ENCODE measurements at regions not wholly inside any gene's neighbourhood (a gene's known extent, or its start where the extent isn't known, plus 50 kb on each side); places are given as distances from the start of the nearest gene placed in this dataset.

DNA sequence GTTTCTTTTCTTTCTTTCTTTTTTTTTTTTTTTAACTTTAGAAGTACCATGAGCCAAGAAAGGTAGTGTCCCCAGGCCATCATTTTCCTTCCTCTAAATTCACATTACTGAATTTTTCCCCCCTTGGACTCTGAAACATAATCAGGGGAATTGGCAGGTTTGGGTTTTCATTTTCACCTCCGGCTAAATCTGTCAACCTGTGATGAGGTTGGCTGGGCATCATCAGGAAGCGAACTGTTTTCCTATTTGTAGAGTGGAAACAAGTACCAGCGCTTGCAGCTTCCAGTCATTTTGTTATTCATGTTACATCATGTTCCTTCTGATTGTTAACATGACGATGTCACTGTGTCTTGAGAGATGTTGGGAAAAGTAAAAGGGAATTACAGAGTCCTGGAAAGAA, 641.9 kb upstream of the RBFOX1 start:
- H3K4me3 ChIP-seq (ENCODE audit: low read length in 2 of 2): no peak overlapping the region
- H3K27me3 ChIP-seq (ENCODE audit: control insufficient read depth in 2 of 2, insufficient read depth in 2 of 2, low read length in 2 of 2): no peaks in the 10 kb centered on the region
- H3K27ac ChIP-seq (ENCODE audit: low read depth in 2 of 2, low read length in 2 of 2): no peak overlapping the region
- no peaks in the 10 kb centered on the region for H3K4me1 ChIP-seq (ENCODE audit: control insufficient read depth in 2 of 2, insufficient read depth in 2 of 2, low read length in 2 of 2)
- no peaks in the 10 kb centered on the region for H3K36me3 ChIP-seq (ENCODE audit: control insufficient read depth in 2 of 2, insufficient read depth in 2 of 2, low read length in 2 of 2)
- H3K9me3 ChIP-seq (ENCODE audit: control insufficient read depth in 2 of 2, low read length in 2 of 2): no peaks in the 10 kb centered on the region
- no peak overlapping the region for H3K9ac ChIP-seq (ENCODE audit: low read depth in 1 of 2, low read length in 2 of 2)

- no peaks in the 10 kb centered on the region for H3K4me1 ChIP-seq (ENCODE audit: control insufficient read depth in 2 of 2, insufficient read depth in 2 of 2, low read length in 2 of 2)
- H3K27me3 ChIP-seq (ENCODE audit: control insufficient read depth in 2 of 2, insufficient read depth in 2 of 2, low read length in 2 of 2): no peaks in the 10 kb centered on the region
- no peak overlapping the region for H3K9ac ChIP-seq (ENCODE audit: low read depth in 1 of 2, low read length in 2 of 2)
- H3K4me3 ChIP-seq (ENCODE audit: low read length in 2 of 2): no peak overlapping the region
- no peaks in the 10 kb centered on the region for H3K36me3 ChIP-seq (ENCODE audit: control insufficient read depth in 2 of 2, insufficient read depth in 2 of 2, low read length in 2 of 2)
- no peaks in the 10 kb centered on the region for H3K9me3 ChIP-seq (ENCODE audit: control insufficient read depth in 2 of 2, low read length in 2 of 2)
- H3K27ac ChIP-seq (ENCODE audit: low read depth in 2 of 2, low read length in 2 of 2): no peak overlapping the region
Observed at GRCh38 chr16:6689643-6690042, 643.0 kb upstream of the RBFOX1 start.

DNA sequence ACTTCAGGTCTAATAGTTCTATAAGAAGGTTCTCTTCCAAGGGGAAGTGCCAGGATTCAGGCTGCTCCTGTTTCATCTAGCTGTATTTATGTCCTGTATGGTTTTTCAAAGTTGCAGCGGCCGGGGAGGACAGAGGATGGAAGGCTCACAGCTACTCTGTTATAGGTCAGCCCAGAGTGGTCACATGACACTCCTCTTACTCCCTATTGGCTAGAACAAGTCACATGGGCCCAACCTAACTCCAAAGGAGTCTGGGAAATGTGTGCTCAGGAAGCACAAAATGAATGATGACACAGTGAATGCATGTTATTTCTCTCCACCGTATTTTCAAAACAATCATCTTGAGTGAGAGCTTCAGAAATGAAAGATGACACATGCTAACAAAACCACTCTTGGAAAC, 645.1 kb upstream of the RBFOX1 start:
- H3K27ac ChIP-seq (ENCODE audit: low read depth in 2 of 2, low read length in 2 of 2): no peak overlapping the region

GRCh38 chr16:6684076-6684673, 648.5 kb upstream of the RBFOX1 start:
- Histone ChIP-seq H3K4me1 (ENCODE audit: control insufficient read depth in 2 of 2, insufficient read depth in 2 of 2, low read length in 2 of 2) (no peaks in the 10 kb centered on the region), H3K9me3 (ENCODE audit: control insufficient read depth in 2 of 2, low read length in 2 of 2) (no peaks in the 10 kb centered on the region), H3K36me3 (ENCODE audit: control insufficient read depth in 2 of 2, insufficient read depth in 2 of 2, low read length in 2 of 2) (no peaks in the 10 kb centered on the region), H3K27ac (ENCODE audit: low read depth in 2 of 2, low read length in 2 of 2) (no peak overlapping the region), H3K27me3 (ENCODE audit: control insufficient read depth in 2 of 2, insufficient read depth in 2 of 2, low read length in 2 of 2) (no peaks in the 10 kb centered on the region), H3K4me3 (ENCODE audit: low read length in 2 of 2) (no peak overlapping the region), H3K9ac (ENCODE audit: low read depth in 1 of 2, low read length in 2 of 2) (no peak overlapping the region)

More for the DNA sequence above, 645.1 kb upstream of the RBFOX1 start:
- Histone ChIP-seq H3K27me3 (ENCODE audit: control insufficient read depth in 2 of 2, insufficient read depth in 2 of 2, low read length in 2 of 2) (no peaks in the 10 kb centered on the region), H3K9ac (ENCODE audit: low read depth in 1 of 2, low read length in 2 of 2) (no peak overlapping the region), H3K4me3 (ENCODE audit: low read length in 2 of 2) (no peak overlapping the region), H3K36me3 (ENCODE audit: control insufficient read depth in 2 of 2, insufficient read depth in 2 of 2, low read length in 2 of 2) (no peaks in the 10 kb centered on the region), H3K4me1 (ENCODE audit: control insufficient read depth in 2 of 2, insufficient read depth in 2 of 2, low read length in 2 of 2) (no peaks in the 10 kb centered on the region), H3K9me3 (ENCODE audit: control insufficient read depth in 2 of 2, low read length in 2 of 2) (no peaks in the 10 kb centered on the region)

- H3K4me3 ChIP-seq (ENCODE audit: low read length in 2 of 2): no peak overlapping the region
- no peak overlapping the region for H3K27ac ChIP-seq (ENCODE audit: low read depth in 2 of 2, low read length in 2 of 2)
- H3K4me1 ChIP-seq (ENCODE audit: control insufficient read depth in 2 of 2, insufficient read depth in 2 of 2, low read length in 2 of 2): no peaks in the 10 kb centered on the region
- H3K27me3 ChIP-seq (ENCODE audit: control insufficient read depth in 2 of 2, insufficient read depth in 2 of 2, low read length in 2 of 2): no peaks in the 10 kb centered on the region
- H3K36me3 ChIP-seq (ENCODE audit: control insufficient read depth in 2 of 2, insufficient read depth in 2 of 2, low read length in 2 of 2): no peaks in the 10 kb centered on the region
- H3K9me3 ChIP-seq (ENCODE audit: control insufficient read depth in 2 of 2, low read length in 2 of 2): no peaks in the 10 kb centered on the region
- no peak overlapping the region for H3K9ac ChIP-seq (ENCODE audit: low read depth in 1 of 2, low read length in 2 of 2)
Observed at GRCh38 chr16:6682142-6682811, 650.4 kb upstream of the RBFOX1 start.

DNA sequence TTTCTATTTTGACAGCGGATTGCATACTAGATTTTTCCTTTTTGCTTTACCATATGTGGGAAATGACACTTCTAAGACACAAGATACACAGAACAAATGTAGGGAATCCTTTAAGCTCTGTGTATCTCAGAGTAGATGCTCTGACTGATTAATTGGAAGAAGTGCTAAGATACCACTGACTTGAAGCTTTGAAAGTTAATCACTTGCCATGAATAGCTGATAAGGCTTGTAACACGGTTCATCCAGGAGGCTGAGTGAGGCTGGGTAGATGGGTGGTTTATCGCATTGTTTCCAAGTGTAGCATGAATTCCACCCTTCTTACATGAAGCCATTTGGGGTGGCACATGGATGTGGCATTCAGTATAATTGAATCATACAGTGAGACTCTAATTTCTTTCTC, 654.1 kb upstream of the RBFOX1 start:
- no peaks in the 10 kb centered on the region for H3K27me3 ChIP-seq (ENCODE audit: control insufficient read depth in 2 of 2, insufficient read depth in 2 of 2, low read length in 2 of 2)
- H3K36me3 ChIP-seq (ENCODE audit: control insufficient read depth in 2 of 2, insufficient read depth in 2 of 2, low read length in 2 of 2): no peaks in the 10 kb centered on the region
- H3K9me3 ChIP-seq (ENCODE audit: control insufficient read depth in 2 of 2, low read length in 2 of 2): no peaks in the 10 kb centered on the region
- H3K4me1 ChIP-seq (ENCODE audit: control insufficient read depth in 2 of 2, insufficient read depth in 2 of 2, low read length in 2 of 2): no peaks in the 10 kb centered on the region
- H3K4me3 ChIP-seq (ENCODE audit: low read length in 2 of 2): no peak overlapping the region
- H3K27ac ChIP-seq (ENCODE audit: low read depth in 2 of 2, low read length in 2 of 2): no peak overlapping the region
- H3K9ac ChIP-seq (ENCODE audit: low read depth in 1 of 2, low read length in 2 of 2): no peak overlapping the region

DNA sequence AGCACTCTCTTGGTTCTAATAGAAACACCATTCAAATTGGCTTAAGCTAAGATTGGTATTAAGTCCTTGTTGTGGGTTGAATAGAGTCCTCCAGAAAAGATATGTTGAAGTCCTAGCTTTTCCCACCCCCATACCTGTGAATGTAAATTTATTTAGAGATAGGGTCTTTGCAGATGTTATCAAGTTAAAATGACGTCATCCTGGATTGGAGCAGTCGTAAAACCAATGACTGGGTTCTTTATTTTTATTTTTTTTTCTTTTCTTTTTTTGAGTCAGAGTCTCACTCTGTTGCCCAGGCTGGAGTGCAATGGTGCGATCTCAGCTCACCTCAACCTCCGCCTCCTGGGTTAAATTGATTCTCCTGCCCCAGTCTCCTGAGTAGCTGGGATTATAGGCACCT, 658.6 kb upstream of the RBFOX1 start:
- no peaks in the 10 kb centered on the region for H3K36me3 ChIP-seq (ENCODE audit: control insufficient read depth in 2 of 2, insufficient read depth in 2 of 2, low read length in 2 of 2)

GRCh38 chr16:6672507-6672906, 660.1 kb upstream of the RBFOX1 start:
- no peaks in the 10 kb centered on the region for H3K36me3 ChIP-seq (ENCODE audit: control insufficient read depth in 2 of 2, insufficient read depth in 2 of 2, low read length in 2 of 2)
- no peak overlapping the region for H3K4me3 ChIP-seq (ENCODE audit: low read length in 2 of 2)
- no peak overlapping the region for H3K27ac ChIP-seq (ENCODE audit: low read depth in 2 of 2, low read length in 2 of 2)
- H3K9ac ChIP-seq (ENCODE audit: low read depth in 1 of 2, low read length in 2 of 2): no peak overlapping the region
- H3K4me1 ChIP-seq (ENCODE audit: control insufficient read depth in 2 of 2, insufficient read depth in 2 of 2, low read length in 2 of 2): no peaks in the 10 kb centered on the region
- no peaks in the 10 kb centered on the region for H3K27me3 ChIP-seq (ENCODE audit: control insufficient read depth in 2 of 2, insufficient read depth in 2 of 2, low read length in 2 of 2)
- H3K9me3 ChIP-seq (ENCODE audit: control insufficient read depth in 2 of 2, low read length in 2 of 2): no peaks in the 10 kb centered on the region

More for the DNA sequence above, 658.6 kb upstream of the RBFOX1 start:
- no peak overlapping the region for H3K9ac ChIP-seq (ENCODE audit: low read depth in 1 of 2, low read length in 2 of 2)
- no peaks in the 10 kb centered on the region for H3K9me3 ChIP-seq (ENCODE audit: control insufficient read depth in 2 of 2, low read length in 2 of 2)
- no peak overlapping the region for H3K27ac ChIP-seq (ENCODE audit: low read depth in 2 of 2, low read length in 2 of 2)
- H3K27me3 ChIP-seq (ENCODE audit: control insufficient read depth in 2 of 2, insufficient read depth in 2 of 2, low read length in 2 of 2): no peaks in the 10 kb centered on the region
- H3K4me3 ChIP-seq (ENCODE audit: low read length in 2 of 2): no peak overlapping the region
- H3K4me1 ChIP-seq (ENCODE audit: control insufficient read depth in 2 of 2, insufficient read depth in 2 of 2, low read length in 2 of 2): no peaks in the 10 kb centered on the region

DNA sequence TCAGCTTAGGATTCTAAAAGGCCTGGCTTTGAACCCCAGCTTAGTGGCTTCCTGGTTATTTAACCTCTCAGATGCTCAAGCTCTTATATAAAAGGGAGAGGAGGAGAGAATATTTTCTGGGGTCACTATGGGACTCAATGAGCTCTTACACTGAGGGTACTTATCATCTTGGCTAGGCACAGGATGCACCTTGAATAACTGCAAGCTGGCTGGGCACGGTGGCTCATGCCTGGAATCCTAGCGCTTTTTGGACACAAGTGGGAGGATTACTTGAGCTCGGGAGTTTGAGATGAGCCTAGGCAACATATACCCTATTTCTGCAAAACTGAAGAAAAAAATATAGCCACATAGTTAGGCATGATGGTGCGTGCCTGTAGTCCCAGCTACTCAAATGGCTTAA, 665.3 kb upstream of the RBFOX1 start:
- Histone ChIP-seq H3K4me1 (ENCODE audit: control insufficient read depth in 2 of 2, insufficient read depth in 2 of 2, low read length in 2 of 2) (no peaks in the 10 kb centered on the region), H3K9me3 (ENCODE audit: control insufficient read depth in 2 of 2, low read length in 2 of 2) (no peaks in the 10 kb centered on the region), H3K4me3 (ENCODE audit: low read length in 2 of 2) (no peak overlapping the region)

GRCh38 chr16:6665126-6665525, 667.5 kb upstream of the RBFOX1 start:
- no peak overlapping the region for H3K9ac ChIP-seq (ENCODE audit: low read depth in 1 of 2, low read length in 2 of 2)
- no peak overlapping the region for H3K4me3 ChIP-seq (ENCODE audit: low read length in 2 of 2)
- no peaks in the 10 kb centered on the region for H3K4me1 ChIP-seq (ENCODE audit: control insufficient read depth in 2 of 2, insufficient read depth in 2 of 2, low read length in 2 of 2)
- no peaks in the 10 kb centered on the region for H3K27me3 ChIP-seq (ENCODE audit: control insufficient read depth in 2 of 2, insufficient read depth in 2 of 2, low read length in 2 of 2)
- no peak overlapping the region for H3K27ac ChIP-seq (ENCODE audit: low read depth in 2 of 2, low read length in 2 of 2)
- H3K9me3 ChIP-seq (ENCODE audit: control insufficient read depth in 2 of 2, low read length in 2 of 2): no peaks in the 10 kb centered on the region
- no peaks in the 10 kb centered on the region for H3K36me3 ChIP-seq (ENCODE audit: control insufficient read depth in 2 of 2, insufficient read depth in 2 of 2, low read length in 2 of 2)

More for the DNA sequence above, 665.3 kb upstream of the RBFOX1 start:
- Histone ChIP-seq H3K27me3 (ENCODE audit: control insufficient read depth in 2 of 2, insufficient read depth in 2 of 2, low read length in 2 of 2) (no peaks in the 10 kb centered on the region), H3K9ac (ENCODE audit: low read depth in 1 of 2, low read length in 2 of 2) (no peak overlapping the region), H3K27ac (ENCODE audit: low read depth in 2 of 2, low read length in 2 of 2) (no peak overlapping the region), H3K36me3 (ENCODE audit: control insufficient read depth in 2 of 2, insufficient read depth in 2 of 2, low read length in 2 of 2) (no peaks in the 10 kb centered on the region)
